ENCODE measurements at regions not wholly inside any gene's neighbourhood (a gene's known extent, or its start where the extent isn't known, plus 50 kb on each side); places are given as distances from the start of the nearest gene placed in this dataset.
"Not testable (repeated sequence)": the region's sequence is repeated elsewhere in the genome, so short reads cannot be mapped to it uniquely, and the experiment has no call there.

DNA sequence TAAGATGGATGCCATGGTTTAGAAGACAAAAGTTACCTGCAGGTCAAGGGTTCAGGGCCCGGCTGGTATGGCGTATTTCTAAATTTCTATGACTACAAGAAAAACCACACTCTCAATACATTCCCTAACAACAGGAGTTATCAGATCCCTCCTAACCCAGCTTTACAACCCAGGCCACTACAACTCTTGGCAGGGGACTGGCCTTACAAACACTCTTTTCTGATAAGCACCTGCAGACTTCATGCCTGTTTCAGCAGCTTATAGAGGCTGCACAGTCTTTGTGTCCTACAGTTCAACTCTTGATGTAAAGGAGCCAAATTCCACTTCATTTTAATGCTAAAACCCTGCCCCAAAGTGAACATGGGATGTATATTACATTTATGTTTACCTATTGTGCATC lies 461.4 kb downstream of the SIPA1L2 start:
- DNase-seq, result no peak

DNA sequence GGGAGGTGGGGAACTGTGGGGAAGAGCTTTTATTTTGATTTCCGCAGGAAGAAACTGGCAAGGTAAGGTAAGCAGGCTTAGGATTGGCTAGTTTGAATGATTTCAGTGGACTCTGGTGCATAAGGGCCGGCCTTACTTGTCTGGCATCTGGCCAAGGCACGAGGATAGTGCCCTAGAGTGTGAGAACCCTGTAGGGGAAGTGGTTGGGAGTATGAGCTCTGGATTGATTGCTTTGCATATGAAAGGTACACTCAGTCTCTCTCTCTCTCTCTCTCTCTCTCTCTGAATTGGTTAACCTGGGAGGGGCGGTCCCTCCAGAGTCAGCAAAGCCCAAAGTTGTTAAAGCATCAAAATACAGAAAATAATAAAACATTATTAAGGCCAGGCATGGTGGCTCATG lies 463.0 kb downstream of the SIPA1L2 start:
- Histone ChIP-seq H3K4me1 (ENCODE audit: control insufficient read depth, insufficient read depth, low read length, poor library complexity, severe bottlenecking) (no peaks in the 10 kb centered on the region), H3K9me3 (ENCODE audit: control insufficient read depth, low read length) (no peaks in the 10 kb centered on the region), H3K4me3 (ENCODE audit: insufficient read depth, low read depth, low read length, poor library complexity, severe bottlenecking) (no peak overlapping the region), H3K27ac (ENCODE audit: insufficient read depth, low read length, poor library complexity, severe bottlenecking) (no peak overlapping the region), H3K36me3 (ENCODE audit: control insufficient read depth, insufficient read depth, low read length) (no peaks in the 10 kb centered on the region), H3K27me3 (replicated peaks; ENCODE audit: control insufficient read depth, insufficient read depth, low read length, poor library complexity, severe bottlenecking) (no peaks in the 10 kb centered on the region)
- no peak for DNase-seq

More for the DNA sequence above, 461.4 kb downstream of the SIPA1L2 start:
- no peak overlapping the region for H3K4me3 ChIP-seq (ENCODE audit: insufficient read depth, low read depth, low read length, poor library complexity, severe bottlenecking)
- H3K36me3 ChIP-seq (ENCODE audit: control insufficient read depth, insufficient read depth, low read length), result no peaks in the 10 kb centered on the region
- no peak overlapping the region for H3K27ac ChIP-seq (ENCODE audit: insufficient read depth, low read length, poor library complexity, severe bottlenecking)
- H3K4me1 ChIP-seq (ENCODE audit: control insufficient read depth, insufficient read depth, low read length, poor library complexity, severe bottlenecking), result no peaks in the 10 kb centered on the region
- H3K9me3 ChIP-seq (ENCODE audit: control insufficient read depth, low read length), result no peaks in the 10 kb centered on the region
- no peaks in the 10 kb centered on the region for H3K27me3 ChIP-seq (replicated peaks; ENCODE audit: control insufficient read depth, insufficient read depth, low read length, poor library complexity, severe bottlenecking)

DNA sequence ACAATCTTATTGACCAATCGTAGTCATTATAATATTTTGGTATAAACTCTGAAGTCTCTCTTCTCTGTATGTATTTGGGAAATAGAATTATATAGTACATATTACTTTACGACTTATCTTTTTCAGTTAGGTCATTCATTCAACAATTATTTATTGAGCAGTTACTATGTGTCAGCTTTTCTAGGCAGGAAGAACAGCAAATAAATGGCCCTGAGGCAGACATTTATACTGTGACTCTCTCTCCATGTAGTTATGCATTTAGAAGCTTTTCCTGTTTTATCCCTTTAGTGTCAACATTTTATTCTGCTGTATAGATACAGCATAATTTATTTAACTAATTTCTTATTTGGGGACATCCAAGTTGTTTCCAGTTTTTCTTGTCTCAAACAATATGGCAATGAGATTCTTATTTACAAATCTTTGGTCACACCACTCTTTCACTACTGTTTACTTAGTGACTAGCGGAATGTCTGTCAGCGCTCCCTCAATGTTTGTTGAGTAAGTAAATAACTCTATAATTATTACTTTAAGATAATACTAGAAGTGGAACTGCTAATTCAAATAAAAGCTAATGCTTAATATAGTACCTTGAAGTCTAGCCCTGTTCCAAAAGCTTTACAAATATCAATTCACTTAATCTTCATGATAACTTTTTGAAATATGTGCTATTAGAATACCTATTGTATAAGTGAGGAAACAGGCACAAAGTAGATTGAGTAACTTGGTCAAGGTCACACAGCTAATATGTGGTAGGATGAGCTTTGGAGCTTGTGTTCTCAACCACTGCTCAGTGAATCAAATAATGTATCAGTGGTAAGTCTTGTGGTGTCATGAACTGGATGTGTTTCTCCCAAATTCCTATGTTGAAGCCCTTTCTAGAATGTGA lies 465.6 kb downstream of the SIPA1L2 start:
- DNase-seq, result no peak
- Histone ChIP-seq H3K36me3 (ENCODE audit: control insufficient read depth, insufficient read depth, low read length) (no peaks in the 10 kb centered on the region), H3K4me3 (ENCODE audit: insufficient read depth, low read depth, low read length, poor library complexity, severe bottlenecking) (no peak overlapping the region), H3K27me3 (replicated peaks; ENCODE audit: control insufficient read depth, insufficient read depth, low read length, poor library complexity, severe bottlenecking) (no peaks in the 10 kb centered on the region), H3K27ac (ENCODE audit: insufficient read depth, low read length, poor library complexity, severe bottlenecking) (no peak overlapping the region), H3K4me1 (ENCODE audit: control insufficient read depth, insufficient read depth, low read length, poor library complexity, severe bottlenecking) (no peaks in the 10 kb centered on the region), H3K9me3 (ENCODE audit: control insufficient read depth, low read length) (no peaks in the 10 kb centered on the region)

DNA sequence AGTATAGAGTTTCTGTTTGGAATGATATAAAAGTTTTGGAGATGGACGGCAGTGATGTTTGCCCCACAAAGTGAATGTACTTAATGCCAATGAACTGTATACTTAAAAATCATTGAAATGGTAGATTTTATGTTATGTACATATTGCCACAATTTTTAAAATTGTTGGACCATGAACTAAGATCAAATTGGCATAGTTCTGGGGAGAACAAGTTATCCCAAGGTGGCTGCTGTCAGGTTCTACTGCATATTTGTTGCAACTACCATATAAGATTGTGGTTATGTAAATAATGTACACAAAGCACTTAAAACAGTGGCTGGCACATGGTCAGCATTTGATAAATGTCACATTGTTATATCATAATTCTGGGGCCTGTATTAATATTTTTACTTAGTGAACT lies 466.4 kb downstream of the SIPA1L2 start:
- no peak overlapping the region for H3K4me3 ChIP-seq (ENCODE audit: insufficient read depth, low read depth, low read length, poor library complexity, severe bottlenecking)
- no peaks in the 10 kb centered on the region for H3K9me3 ChIP-seq (ENCODE audit: control insufficient read depth, low read length)
- no peaks in the 10 kb centered on the region for H3K36me3 ChIP-seq (ENCODE audit: control insufficient read depth, insufficient read depth, low read length)
- no peaks in the 10 kb centered on the region for H3K27me3 ChIP-seq (replicated peaks; ENCODE audit: control insufficient read depth, insufficient read depth, low read length, poor library complexity, severe bottlenecking)
- no peak for DNase-seq
- no peaks in the 10 kb centered on the region for H3K4me1 ChIP-seq (ENCODE audit: control insufficient read depth, insufficient read depth, low read length, poor library complexity, severe bottlenecking)
- H3K27ac ChIP-seq (ENCODE audit: insufficient read depth, low read length, poor library complexity, severe bottlenecking), result no peak overlapping the region

DNA sequence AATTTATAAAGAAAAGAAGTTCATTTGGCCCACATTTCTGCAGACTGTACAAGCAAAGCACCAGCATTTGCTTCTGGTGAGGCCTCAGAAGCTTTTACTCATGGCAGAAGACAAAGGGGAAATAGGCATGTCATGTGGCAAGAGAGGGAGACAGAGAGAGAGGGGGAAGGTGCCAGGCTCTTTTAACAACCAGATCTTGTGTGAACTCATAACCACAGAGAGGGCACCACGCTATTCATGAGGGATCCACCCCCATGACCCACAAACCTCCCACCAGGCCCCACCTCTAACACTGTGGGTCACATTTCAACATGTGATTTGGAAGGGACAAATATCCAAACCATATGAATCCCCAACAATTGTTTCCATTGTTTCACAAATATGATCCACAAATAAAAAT lies 467.9 kb downstream of the SIPA1L2 start:
- Histone ChIP-seq H3K27ac (ENCODE audit: insufficient read depth, low read length, poor library complexity, severe bottlenecking) (no peak overlapping the region), H3K36me3 (ENCODE audit: control insufficient read depth, insufficient read depth, low read length) (no peaks in the 10 kb centered on the region), H3K9me3 (ENCODE audit: control insufficient read depth, low read length) (no peaks in the 10 kb centered on the region), H3K4me3 (ENCODE audit: insufficient read depth, low read depth, low read length, poor library complexity, severe bottlenecking) (no peak overlapping the region), H3K27me3 (replicated peaks; ENCODE audit: control insufficient read depth, insufficient read depth, low read length, poor library complexity, severe bottlenecking) (no peaks in the 10 kb centered on the region), H3K4me1 (ENCODE audit: control insufficient read depth, insufficient read depth, low read length, poor library complexity, severe bottlenecking) (no peaks in the 10 kb centered on the region)
- DNase-seq, result no peak

DNA sequence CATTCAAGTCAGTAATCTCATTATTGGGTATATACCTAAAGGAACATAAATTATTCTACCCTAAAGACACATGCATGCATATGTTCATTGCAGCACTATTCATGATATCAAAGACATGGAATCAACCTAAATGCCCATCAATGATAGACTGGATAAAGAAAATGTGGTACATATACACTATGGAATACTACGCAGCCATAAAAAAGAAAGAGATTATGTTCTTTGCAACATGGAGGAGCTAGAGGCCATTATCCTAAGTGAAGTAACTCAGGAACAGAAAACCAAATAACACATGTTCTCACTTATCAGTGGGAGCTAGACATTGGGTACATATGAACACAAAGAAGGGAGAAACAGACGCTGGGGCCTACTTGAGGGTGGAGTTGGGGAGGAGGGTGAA lies 471.4 kb downstream of the SIPA1L2 start:
- not testable (repeated sequence) for DNase-seq; H3K9me3 ChIP-seq (ENCODE audit: control insufficient read depth, low read length); H3K27me3 ChIP-seq (replicated peaks; ENCODE audit: control insufficient read depth, insufficient read depth, low read length, poor library complexity, severe bottlenecking); H3K4me3 ChIP-seq (ENCODE audit: insufficient read depth, low read depth, low read length, poor library complexity, severe bottlenecking); H3K4me1 ChIP-seq (ENCODE audit: control insufficient read depth, insufficient read depth, low read length, poor library complexity, severe bottlenecking); H3K27ac ChIP-seq (ENCODE audit: insufficient read depth, low read length, poor library complexity, severe bottlenecking); H3K36me3 ChIP-seq (ENCODE audit: control insufficient read depth, insufficient read depth, low read length)

DNA sequence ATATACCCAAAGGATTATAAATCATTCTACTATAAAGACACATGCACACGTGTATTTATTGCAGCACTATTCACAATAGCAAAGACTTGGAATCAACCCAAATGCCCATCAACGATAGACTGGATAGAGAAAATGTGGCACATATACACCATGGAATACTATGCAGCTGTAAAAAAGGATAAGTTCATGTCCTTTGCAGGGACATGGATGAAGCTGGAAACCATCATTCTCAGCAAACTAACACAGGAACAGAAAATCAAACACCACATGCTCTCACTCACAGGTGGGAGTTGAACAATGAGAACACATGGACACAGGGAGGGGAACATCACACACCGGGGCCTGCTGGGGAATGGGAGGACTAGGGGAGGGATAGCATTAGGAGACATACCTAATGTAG lies 473.9 kb downstream of the SIPA1L2 start:
- H3K36me3 ChIP-seq (ENCODE audit: control insufficient read depth, insufficient read depth, low read length); H3K27me3 ChIP-seq (replicated peaks; ENCODE audit: control insufficient read depth, insufficient read depth, low read length, poor library complexity, severe bottlenecking); H3K27ac ChIP-seq (ENCODE audit: insufficient read depth, low read length, poor library complexity, severe bottlenecking); H3K4me3 ChIP-seq (ENCODE audit: insufficient read depth, low read depth, low read length, poor library complexity, severe bottlenecking); H3K4me1 ChIP-seq (ENCODE audit: control insufficient read depth, insufficient read depth, low read length, poor library complexity, severe bottlenecking); H3K9me3 ChIP-seq (ENCODE audit: control insufficient read depth, low read length); DNase-seq: not testable (repeated sequence)

DNA sequence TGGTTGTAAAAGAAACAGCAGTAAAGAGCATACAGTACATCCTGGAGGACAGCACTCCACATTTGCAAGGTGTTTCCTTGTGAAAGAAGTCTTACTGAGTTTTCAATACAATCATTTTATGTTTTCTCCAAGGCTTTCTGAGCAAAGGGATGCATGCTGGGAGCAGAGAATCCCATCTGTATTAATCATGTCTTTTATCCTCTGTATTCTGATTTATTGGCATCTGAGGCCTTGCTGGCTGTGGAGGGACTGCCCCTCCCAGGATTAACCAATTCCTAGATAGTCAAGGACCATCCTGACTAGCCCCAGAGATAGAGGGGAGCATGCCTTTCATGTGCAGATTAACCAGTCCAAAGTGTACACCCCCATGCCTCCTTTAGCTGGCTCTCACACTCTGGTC lies 476.3 kb downstream of the SIPA1L2 start:
- Histone ChIP-seq H3K9me3 (ENCODE audit: control insufficient read depth, low read length) (no peaks in the 10 kb centered on the region), H3K4me1 (ENCODE audit: control insufficient read depth, insufficient read depth, low read length, poor library complexity, severe bottlenecking) (no peaks in the 10 kb centered on the region), H3K27me3 (replicated peaks; ENCODE audit: control insufficient read depth, insufficient read depth, low read length, poor library complexity, severe bottlenecking) (no peaks in the 10 kb centered on the region), H3K27ac (ENCODE audit: insufficient read depth, low read length, poor library complexity, severe bottlenecking) (no peak overlapping the region), H3K4me3 (ENCODE audit: insufficient read depth, low read depth, low read length, poor library complexity, severe bottlenecking) (no peak overlapping the region), H3K36me3 (ENCODE audit: control insufficient read depth, insufficient read depth, low read length) (no peaks in the 10 kb centered on the region)
- DNase-seq, result no peak

DNA sequence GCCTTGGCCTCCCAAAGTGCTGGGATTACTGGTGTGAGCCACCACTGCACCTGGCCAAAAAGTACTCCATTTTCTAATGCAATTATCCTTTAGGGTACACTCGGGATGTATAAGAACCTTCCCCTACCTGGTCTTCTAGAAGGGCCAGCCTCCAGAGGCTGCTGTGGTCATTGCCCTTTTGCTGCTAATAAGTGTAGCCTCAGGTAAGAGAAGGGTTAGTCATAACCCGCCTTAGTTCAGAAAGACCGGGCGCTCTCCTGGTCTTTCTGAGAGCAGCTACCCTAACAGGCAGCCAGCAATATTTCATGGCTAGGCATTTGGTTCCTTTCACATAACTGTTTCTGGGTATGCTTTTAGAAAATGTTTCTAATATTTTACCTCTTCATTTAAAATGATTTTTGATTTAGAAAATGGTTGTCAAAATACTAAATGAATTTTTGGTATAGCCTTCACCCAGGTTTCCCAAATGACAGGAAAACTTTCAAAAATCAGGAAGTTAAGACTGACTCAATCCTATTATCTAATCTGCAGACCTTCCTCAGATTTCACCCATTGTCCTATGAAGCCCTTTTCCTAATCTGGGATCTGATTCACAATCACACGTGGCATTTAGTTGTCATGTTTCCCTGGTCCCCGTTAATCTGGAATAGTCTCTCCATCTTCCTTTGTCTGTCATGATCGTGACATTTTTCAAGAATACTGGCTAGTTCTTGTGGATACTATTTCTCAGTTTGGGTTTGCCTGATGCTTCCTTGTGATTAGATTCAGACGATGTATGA lies 479.0 kb downstream of the SIPA1L2 start:
- H3K4me1 ChIP-seq (ENCODE audit: control insufficient read depth, insufficient read depth, low read length, poor library complexity, severe bottlenecking), result no peaks in the 10 kb centered on the region
- no peaks in the 10 kb centered on the region for H3K36me3 ChIP-seq (ENCODE audit: control insufficient read depth, insufficient read depth, low read length)
- H3K27me3 ChIP-seq (replicated peaks; ENCODE audit: control insufficient read depth, insufficient read depth, low read length, poor library complexity, severe bottlenecking), result no peaks in the 10 kb centered on the region
- H3K4me3 ChIP-seq (ENCODE audit: insufficient read depth, low read depth, low read length, poor library complexity, severe bottlenecking), result no peak overlapping the region
- no peaks in the 10 kb centered on the region for H3K9me3 ChIP-seq (ENCODE audit: control insufficient read depth, low read length)
- DNase-seq, result no peak
- no peak overlapping the region for H3K27ac ChIP-seq (ENCODE audit: insufficient read depth, low read length, poor library complexity, severe bottlenecking)
